ENCODE measurements at regions not wholly inside any gene's neighbourhood (a gene's known extent, or its start where the extent isn't known, plus 50 kb on each side); places are given as distances from the start of the nearest gene placed in this dataset.
"Not testable (repeated sequence)": the region's sequence is repeated elsewhere in the genome, so short reads cannot be mapped to it uniquely, and the experiment has no call there.

GRCh38 chr6:157727629-157728182, 95.3 kb upstream of the SNX9 start:
- DNase-seq (ENCODE audit: low spot score): peak; percentile 40

- DNase-seq (ENCODE audit: low spot score): peak; percentile 79
Observed at GRCh38 chr6:157728183-157728881, 94.7 kb upstream of the SNX9 start.

DNA sequence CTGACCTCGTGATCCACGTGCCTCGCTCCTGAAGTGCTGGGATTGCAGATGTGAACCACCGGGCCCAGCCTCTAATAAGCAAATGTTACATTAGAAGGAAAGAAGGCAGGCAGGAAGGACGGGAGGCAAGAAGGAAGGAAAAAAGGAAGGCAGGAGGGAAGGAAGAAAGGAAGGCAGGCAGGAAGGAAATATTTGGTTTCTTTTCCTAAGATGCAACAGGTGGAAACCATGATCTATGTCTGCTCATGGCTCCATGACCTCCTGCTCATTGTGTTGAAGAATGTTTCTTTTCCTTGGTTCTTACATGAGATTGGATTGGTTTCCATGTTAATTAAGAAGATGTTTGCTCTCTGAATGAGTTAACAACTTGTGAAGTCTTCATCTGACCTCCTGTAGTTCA, 91.8 kb upstream of the SNX9 start:
- DNase-seq (ENCODE audit: low spot score): no peak

- DNase-seq (ENCODE audit: low spot score): no peak
Observed at GRCh38 chr6:157732007-157732406, 91.0 kb upstream of the SNX9 start.

GRCh38 chr6:157732416-157733161, 90.5 kb upstream of the SNX9 start:
- no peak for DNase-seq (ENCODE audit: low spot score)

- DNase-seq (ENCODE audit: low spot score): not testable (repeated sequence)
Observed at GRCh38 chr6:157736555-157736954, 86.5 kb upstream of the SNX9 start.

DNA sequence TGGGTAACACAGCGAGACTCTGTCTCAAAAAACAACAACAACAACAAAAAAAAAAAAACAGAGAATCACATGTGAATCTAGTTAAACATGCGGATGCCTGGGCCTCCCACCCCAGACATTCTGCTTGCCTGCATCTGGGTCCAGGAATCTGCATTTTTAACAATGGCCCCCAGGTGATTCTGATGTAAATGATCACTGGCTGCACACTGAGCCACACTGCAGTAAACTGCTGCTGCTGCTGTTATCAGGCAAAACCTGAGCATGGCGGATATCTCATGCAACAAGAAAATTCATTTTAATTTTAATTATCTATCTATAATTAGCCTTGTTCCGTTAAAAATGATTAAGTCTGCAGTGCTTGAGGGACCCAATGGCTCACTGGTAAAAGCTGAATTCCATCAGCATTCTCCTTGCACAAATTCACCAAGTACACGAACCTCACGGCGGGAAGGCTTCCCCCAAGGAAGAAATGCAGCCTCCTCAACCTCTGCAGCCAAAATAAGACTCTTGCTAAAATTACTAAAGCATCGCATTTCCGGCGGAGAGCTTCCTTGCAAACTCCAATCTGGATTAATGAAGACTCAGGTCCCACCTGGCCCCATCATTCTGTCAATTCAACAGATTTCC, 81.6 kb upstream of the SNX9 start:
- no peak for DNase-seq (ENCODE audit: low spot score)

DNA sequence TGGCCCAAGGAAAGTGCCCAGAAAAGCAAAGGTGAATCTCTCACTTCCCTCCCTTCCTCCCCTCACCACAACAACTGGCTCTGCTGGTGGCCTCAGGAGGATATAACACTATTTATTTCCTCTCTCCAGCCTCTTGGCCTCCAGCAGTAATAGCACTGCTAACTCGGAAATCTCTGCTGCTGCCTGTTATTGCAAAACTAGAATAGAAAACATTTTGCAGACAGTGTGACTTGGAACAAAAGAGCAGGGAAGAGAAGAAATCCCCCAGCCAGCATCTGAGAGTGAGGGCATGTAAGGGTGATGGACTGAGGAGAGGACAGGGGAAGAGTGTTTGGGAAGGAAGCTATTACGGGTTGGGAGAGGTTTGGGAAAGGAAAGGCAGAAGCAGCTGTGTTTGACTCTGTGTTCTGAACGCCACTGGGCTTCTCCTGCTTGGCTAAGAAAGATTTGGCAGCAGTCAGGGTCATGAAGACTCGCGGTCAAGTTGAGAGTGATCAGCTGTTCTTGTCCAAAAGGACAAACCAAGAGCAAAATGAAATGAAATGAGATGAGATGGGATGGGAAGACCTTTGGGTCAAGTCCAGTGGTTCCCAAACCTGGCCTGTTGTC, 81.0 kb upstream of the SNX9 start:
- DNase-seq (ENCODE audit: low spot score): no peak

DNA sequence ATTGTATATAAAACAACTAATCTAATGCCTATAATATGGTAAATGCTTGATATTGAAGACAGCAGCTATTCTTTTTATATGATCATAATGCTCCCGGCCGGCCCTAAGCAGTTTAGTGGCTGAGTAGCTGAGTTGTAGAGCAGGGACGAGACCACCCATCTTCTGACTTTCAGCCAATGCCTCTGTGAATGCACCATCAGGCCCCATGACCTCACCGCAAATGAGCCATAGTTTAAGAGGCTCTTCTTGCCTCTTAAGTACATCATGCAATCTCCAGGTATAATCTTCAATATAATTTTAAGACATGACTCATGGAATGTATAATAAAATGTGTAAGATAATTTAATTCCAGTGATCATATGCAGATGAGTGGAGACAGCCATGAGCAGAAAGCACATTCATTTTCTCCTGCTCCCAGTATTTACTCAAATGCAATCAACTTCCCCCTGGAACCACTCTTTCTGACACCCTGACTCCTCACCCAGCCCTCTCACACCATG, 78.9 kb upstream of the SNX9 start:
- no peak for DNase-seq (ENCODE audit: low spot score)

DNA sequence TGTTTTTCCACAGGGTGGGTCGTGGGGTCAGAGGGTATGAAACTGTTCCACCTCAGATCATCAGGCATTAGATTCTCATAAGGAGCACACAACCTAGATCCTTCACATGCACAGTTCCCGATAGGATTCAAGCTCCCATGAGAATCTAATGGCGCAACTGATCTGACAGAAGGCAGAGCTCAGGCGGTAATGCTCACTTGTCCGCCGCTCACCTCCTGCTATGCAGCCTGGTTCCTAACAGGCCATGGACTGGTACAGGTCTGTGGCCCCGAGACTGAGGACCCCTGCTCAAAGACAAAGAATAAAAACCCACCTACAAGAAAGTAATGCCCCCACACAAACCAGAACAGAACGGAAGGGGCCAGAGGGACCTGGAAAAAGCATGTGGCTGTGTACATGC, 76.1 kb upstream of the SNX9 start:
- no peak for DNase-seq (ENCODE audit: low spot score)

- DNase-seq (ENCODE audit: low spot score): no peak
Observed at GRCh38 chr6:157747370-157747769, 75.7 kb upstream of the SNX9 start.

- no peak for DNase-seq (ENCODE audit: low spot score)
Observed at GRCh38 chr6:157748839-157749571, 74.0 kb upstream of the SNX9 start.

DNA sequence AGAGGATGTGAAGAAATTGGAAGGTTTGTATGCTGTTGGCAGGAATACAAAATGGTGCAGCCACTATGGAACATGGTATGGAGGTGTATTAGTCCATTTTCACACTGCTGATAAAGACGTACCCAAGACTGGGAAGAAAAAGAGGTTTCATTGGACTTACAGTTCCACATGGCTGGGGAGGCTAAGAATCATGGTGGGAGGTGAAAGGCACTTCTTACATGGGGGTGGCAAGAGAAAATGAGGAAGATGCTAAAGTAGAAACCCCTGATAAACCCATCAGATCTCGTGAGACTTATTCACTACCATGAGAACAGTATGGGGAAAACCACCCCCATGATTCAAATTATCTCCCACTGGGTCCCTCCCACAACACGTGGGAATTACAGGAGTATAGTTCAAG, 72.1 kb upstream of the SNX9 start:
- not testable (repeated sequence) for DNase-seq (ENCODE audit: low spot score)

- DNase-seq (ENCODE audit: low spot score): no peak
Observed at GRCh38 chr6:157751547-157752200, 71.4 kb upstream of the SNX9 start.

DNA sequence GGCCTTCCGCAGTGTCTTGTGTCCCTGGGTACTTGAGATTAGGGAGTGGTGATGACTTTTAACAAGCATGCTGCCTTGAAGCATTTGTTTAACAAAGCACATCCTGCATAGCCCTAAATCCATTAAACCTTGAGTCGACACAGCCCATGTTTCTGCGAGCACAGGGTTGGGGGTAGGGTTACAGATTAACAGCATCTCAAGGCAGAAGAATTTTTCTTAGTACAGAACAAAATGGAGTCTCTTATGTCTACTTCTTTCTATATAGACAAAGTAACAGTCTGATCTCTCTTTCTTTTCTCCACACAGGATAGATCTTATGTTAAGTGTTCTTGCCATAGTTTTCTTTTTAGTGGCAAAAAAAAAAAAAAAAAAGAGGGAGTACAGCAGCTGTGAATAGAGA, 70.2 kb upstream of the SNX9 start:
- DNase-seq (ENCODE audit: low spot score): not testable (repeated sequence)

DNA sequence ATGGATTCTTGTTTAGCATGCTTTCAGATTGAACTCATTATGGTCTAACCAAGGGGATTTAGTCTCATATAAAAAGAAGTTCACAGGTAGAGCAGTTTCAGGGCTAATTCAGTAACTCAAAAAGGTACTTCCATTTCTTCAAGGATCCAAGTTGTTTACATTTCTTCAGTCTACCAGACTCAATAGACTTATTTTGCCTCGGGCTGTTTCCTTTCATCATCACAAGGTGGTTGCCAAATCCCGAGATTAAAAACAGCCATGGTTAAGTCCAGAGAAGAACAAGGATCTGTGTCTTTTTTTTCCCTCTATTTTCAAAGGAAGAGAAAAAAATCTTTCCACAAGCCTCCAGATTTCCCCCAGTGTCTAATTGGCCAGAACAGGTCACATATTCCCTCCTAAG, 69.8 kb upstream of the SNX9 start:
- no peak for DNase-seq (ENCODE audit: low spot score)

DNA sequence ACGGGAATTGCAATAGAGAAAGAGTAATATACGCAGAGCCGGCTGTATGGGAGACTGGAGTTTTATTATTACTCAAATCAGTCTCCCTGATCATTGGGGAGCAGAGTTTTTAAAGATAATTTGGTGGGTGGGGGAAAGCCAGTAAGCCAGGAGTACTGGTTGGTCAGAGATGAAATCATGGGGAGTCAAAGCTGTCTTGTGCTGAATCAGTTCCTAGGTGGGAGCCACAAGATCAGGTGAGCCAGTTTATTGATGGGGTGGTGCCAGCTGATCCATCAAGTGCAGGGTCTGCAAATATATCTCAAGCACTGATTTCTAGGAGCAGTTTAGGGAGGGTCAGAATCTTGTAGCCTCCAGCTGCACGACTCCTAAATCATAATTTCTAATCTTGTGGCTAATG, 69.2 kb upstream of the SNX9 start:
- not testable (repeated sequence) for DNase-seq (ENCODE audit: low spot score)

GRCh38 chr6:157754351-157754750, 68.7 kb upstream of the SNX9 start:
- no peak for DNase-seq (ENCODE audit: low spot score)

DNA sequence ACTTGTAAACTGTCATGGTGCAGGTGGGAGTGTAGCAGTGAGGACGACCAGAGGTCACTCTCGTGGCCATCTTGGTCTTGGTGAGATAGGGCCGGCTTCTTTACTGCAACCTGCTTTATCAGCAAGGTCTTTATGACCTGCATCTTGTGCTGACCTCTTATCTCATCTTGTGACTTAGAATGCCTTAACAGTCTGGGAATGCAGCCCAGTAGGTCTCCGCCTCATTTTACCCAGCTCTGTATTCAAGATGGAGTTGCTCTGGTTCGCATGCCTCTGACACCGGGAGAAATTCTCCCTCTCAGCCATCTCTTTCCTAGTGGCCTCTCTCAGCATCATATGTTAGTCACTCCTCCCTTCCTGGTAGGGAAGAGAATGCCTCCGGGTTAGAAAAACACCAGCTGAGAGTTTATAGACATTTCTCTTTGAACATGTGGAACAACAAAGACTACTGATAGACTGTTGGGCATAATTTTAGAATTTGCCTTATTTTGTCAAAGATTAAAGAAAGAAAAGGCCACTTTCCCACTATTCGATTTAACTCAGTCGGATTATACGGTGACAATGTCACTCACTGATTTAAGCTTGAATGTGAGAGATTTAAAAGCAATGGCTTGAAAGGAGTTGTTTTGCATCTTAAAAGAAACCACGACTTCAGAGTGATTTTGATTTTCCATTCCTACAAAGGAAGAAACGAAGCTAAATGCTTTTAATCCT, 67.9 kb upstream of the SNX9 start:
- no peak for DNase-seq (ENCODE audit: low spot score)

DNA sequence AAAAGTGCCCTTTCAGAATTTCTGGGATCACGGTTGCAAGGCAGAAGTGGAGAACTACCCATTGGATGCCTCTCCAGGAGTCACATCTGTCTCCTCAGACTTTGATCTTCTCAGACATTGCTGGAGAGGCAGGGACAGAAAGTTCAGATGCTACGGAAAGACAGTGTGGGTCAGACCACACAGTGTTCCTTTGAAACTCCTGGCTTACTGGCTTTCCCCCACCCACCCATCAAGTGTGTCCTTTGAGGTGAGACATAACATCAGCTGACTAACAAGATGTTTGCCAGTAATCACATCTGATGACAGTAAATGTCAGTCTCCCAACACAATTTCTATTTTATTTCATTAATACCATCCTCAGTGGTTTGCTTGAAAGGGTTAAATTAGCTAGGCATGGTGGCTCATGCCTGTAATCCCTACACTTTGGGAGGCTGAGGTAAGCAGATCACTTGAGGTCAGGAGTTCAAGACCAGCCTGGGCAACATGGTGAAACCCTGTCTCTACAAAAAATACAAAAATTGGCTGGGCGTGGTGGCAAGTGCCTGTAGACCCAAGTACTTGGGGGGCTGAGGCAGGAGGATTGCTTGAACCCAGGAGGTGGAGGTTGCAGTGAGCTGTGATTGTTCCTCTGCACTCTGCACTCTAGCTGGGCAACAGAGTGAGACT, 67.2 kb upstream of the SNX9 start:
- no peak for DNase-seq (ENCODE audit: low spot score)

Measured in HuH-7 (cell line).